CD14-positive monocyte (primary cell): ENCODE measurements at regions not wholly inside any gene's neighbourhood (a gene's known extent, or its start where the extent isn't known, plus 50 kb on each side); places are given as distances from the start of the nearest gene placed in this dataset.

Source experiments
- DNase-seq, 3 donors: peaks; one replicate each; pipeline ENCODE4 v3.0.0-alpha.2; 2011 to 2022
- H2AFZ ChIP-seq: 2 replicates; pipeline ENCODE4 v1.6.0; 2012; ENCODE audit warnings: mild to moderate bottlenecking, low read depth, low read length, inconsistent platforms; ENCODE audit not compliant: insufficient read depth, poor library complexity, severe bottlenecking
- H3K27ac ChIP-seq, 2 donors: 1 replicate in 1 of 2; 2 replicates in 1 of 2; pipeline ENCODE4 v1.5.1; 2012 to 2013; ENCODE audit warnings: low read length in 2 of 2, control low read depth in 1 of 2, inconsistent platforms in 1 of 2, low read depth in 1 of 2, mild to moderate bottlenecking in 1 of 2
- H3K27me3 ChIP-seq, 2 donors: one replicate each; pipeline versions ENCODE4 v1.6.0 to v1.6.1; 2011 to 2013; ENCODE audit warnings: low read length in 2 of 2; ENCODE audit not compliant: control insufficient read depth in 2 of 2, insufficient read depth in 2 of 2
- H3K36me3 ChIP-seq, 2 donors: replicated peaks in 1 of 2; 1 replicate in 1 of 2; 2 replicates in 1 of 2; pipeline versions ENCODE4 v1.5.1 to v1.6.1; 2012 to 2013; ENCODE audit warnings: low read length in 2 of 2, control low read depth in 1 of 2, inconsistent platforms in 1 of 2, mild to moderate bottlenecking in 1 of 2; ENCODE audit not compliant: insufficient read depth in 2 of 2, control insufficient read depth in 1 of 2
- H3K4me1 ChIP-seq, 2 donors: 1 replicate in 1 of 2; 2 replicates in 1 of 2; pipeline versions ENCODE4 v1.5.1 to v1.6.1; 2012 to 2013; ENCODE audit warnings: low read length in 2 of 2, control low read depth in 1 of 2, inconsistent platforms in 1 of 2, mild to moderate bottlenecking in 1 of 2, moderate library complexity in 1 of 2; ENCODE audit not compliant: insufficient read depth in 2 of 2, control insufficient read depth in 1 of 2
- H3K4me2 ChIP-seq: replicated peaks from 2 replicates; pipeline ENCODE3; 2012; ENCODE audit warnings: low read length, moderate library complexity, mild to moderate bottlenecking; ENCODE audit not compliant: poor library complexity, severe bottlenecking; ENCODE audit errors: extremely low read depth
- H3K4me3 ChIP-seq, 3 experiments: fragments of 200-600 bp in 1 of 3; sonication (generic) in 1 of 3; replicated peaks in 1 of 3; 1 replicate in 2 of 3; 2 replicates in 1 of 3; pipeline ENCODE4 v1.5.1; 2011 to 2013; ENCODE audit warnings: low read length in 3 of 3, mild to moderate bottlenecking in 3 of 3, control low read depth in 2 of 3, low read depth in 2 of 3, inconsistent platforms in 1 of 3, moderate library complexity in 1 of 3
- H3K79me2 ChIP-seq: 2 replicates; pipeline ENCODE4 v1.6.0; 2012; ENCODE audit warnings: mild to moderate bottlenecking, control low read depth, inconsistent platforms, low read length, moderate library complexity; ENCODE audit not compliant: insufficient read depth
- H3K9ac ChIP-seq: 2 replicates; pipeline ENCODE4 v1.6.0; 2017; ENCODE audit warnings: low read length, mild to moderate bottlenecking; ENCODE audit not compliant: insufficient read depth, poor library complexity, severe bottlenecking
- H3K9me3 ChIP-seq, 2 donors: replicated peaks in 1 of 2; 1 replicate in 1 of 2; 2 replicates in 1 of 2; pipeline versions ENCODE4 v1.5.1 to v1.6.1; 2012 to 2013; ENCODE audit warnings: low read length in 2 of 2, control low read depth in 1 of 2; ENCODE audit not compliant: control insufficient read depth in 1 of 2, insufficient read depth in 1 of 2
- H4K20me1 ChIP-seq: 2 replicates; pipeline ENCODE4 v1.6.0; 2012; ENCODE audit warnings: mild to moderate bottlenecking, low read length, control low read depth, moderate library complexity; ENCODE audit not compliant: insufficient read depth
- H3K27ac Mint-ChIP-seq, 7 donors: one replicate each; pipeline ENCODE4 v1.8.0; 2020; ENCODE audit warnings: mild to moderate bottlenecking in 7 of 7, mixed read lengths in 7 of 7, moderate library complexity in 6 of 7, inconsistent platforms in 2 of 7
- H3K27me3 Mint-ChIP-seq, 3 donors: one replicate each; pipeline ENCODE4 v1.8.0; 2021 to 2022; ENCODE audit warnings: low read depth in 3 of 3, mild to moderate bottlenecking in 3 of 3, mixed read lengths in 3 of 3, moderate library complexity in 3 of 3, inconsistent platforms in 1 of 3
- H3K36me3 Mint-ChIP-seq, 2 donors: one replicate each; pipeline ENCODE4 v1.8.0; 2020; ENCODE audit warnings: mixed read lengths in 2 of 2, inconsistent platforms in 1 of 2, mild to moderate bottlenecking in 1 of 2
- H3K4me1 Mint-ChIP-seq: one replicate; pipeline ENCODE4 v1.8.0; 2020; ENCODE audit warnings: mild to moderate bottlenecking, mixed read lengths
- H3K4me3 Mint-ChIP-seq, 2 donors: one replicate each; pipeline ENCODE4 v1.8.0; 2020; ENCODE audit warnings: mild to moderate bottlenecking in 2 of 2, mixed read lengths in 2 of 2, moderate library complexity in 1 of 2
- H3K9me3 Mint-ChIP-seq, 7 donors: one replicate each; pipeline ENCODE4 v1.8.0; 2020 to 2022; ENCODE audit warnings: mixed read lengths in 7 of 7, mild to moderate bottlenecking in 6 of 7, moderate library complexity in 6 of 7, inconsistent platforms in 2 of 7
- CTCF ChIP-seq: fragments of 200-600 bp; IDR thresholded peaks from one replicate; pipeline ENCODE4 v1.8.0; 2022; ENCODE audit warnings: antibody characterized with exemption, mild to moderate bottlenecking
- WGBS: methylation state at CpG from one replicate; pipeline ENCODE4 v1.1.5; 2013; ENCODE audit warnings: missing lambda C conversion rate; ENCODE audit not compliant: insufficient coverage; 5-methylcytosine and 5-hydroxymethylcytosine counted together
- intact Hi-C, 2 donors: fragments of 100-400 bp; cut with micrococcal nuclease; formaldehyde crosslinking; loops; one replicate each; pipeline versions ENCODE4 v1.15.0 to v1.15.1; 2023

- DNase-seq: no peak
- intact Hi-C loops: no loop called here
- no peaks in the 10 kb centered on the region for H3K79me2 ChIP-seq
- no peaks in the 10 kb centered on the region for H3K9me3 ChIP-seq
- H3K27me3 Mint-ChIP-seq: peaks cover 1 to 2% (median 1%) of the 10 kb centered on the region in 3 donors
- no peaks in the 10 kb centered on the region for H3K4me1 ChIP-seq
- H3K4me1 Mint-ChIP-seq: no peaks in the 10 kb centered on the region
- no peak for TF ChIP-seq CTCF
- H3K27ac ChIP-seq: no peak overlapping the region
- no peaks in the 10 kb centered on the region for H3K36me3 ChIP-seq
- H3K4me2 ChIP-seq: no peak overlapping the region
- H4K20me1 ChIP-seq: no peaks in the 10 kb centered on the region
- H3K27me3 ChIP-seq: peaks cover 0 to 3% of the 10 kb centered on the region in 2 donors
- no peak overlapping the region for H3K4me3 Mint-ChIP-seq
- no peaks in the 10 kb centered on the region for H3K36me3 Mint-ChIP-seq
- H3K9me3 Mint-ChIP-seq: peaks cover 0 to 1% (median 0%) of the 10 kb centered on the region in 7 donors
- no peak overlapping the region for H3K9ac ChIP-seq
- H3K27ac Mint-ChIP-seq: no peak overlapping the region
- H3K4me3 ChIP-seq: no peak overlapping the region
- H2AFZ ChIP-seq: no peak overlapping the region
- no CpG with 5 or more reads among the region's 3 CpGs for WGBS
These were observed 64.0 kb downstream of the BMP2 start for GRCh38 chr20:6831461-6831860.

- no peak overlapping the region for H3K4me2 ChIP-seq
- no peaks in the 10 kb centered on the region for H3K9me3 ChIP-seq
- Mint-ChIP-seq H3K36me3 (no peaks in the 10 kb centered on the region), H3K4me3 (no peak overlapping the region), H3K27ac (no peak overlapping the region), H3K27me3 (peaks cover 0 to 5% (median 1%) of the 10 kb centered on the region in 3 donors), H3K4me1 (no peaks in the 10 kb centered on the region), H3K9me3 (peaks cover 0 to 1% (median 0%) of the 10 kb centered on the region in 7 donors)
- intact Hi-C loops: no loop called here
- H3K9ac ChIP-seq: no peak overlapping the region
- DNase-seq: no peak
- H3K4me1 ChIP-seq: no peaks in the 10 kb centered on the region
- H3K79me2 ChIP-seq: no peaks in the 10 kb centered on the region
- H3K27me3 ChIP-seq: peaks cover 0 to 3% of the 10 kb centered on the region in 2 donors
- no peak overlapping the region for H2AFZ ChIP-seq
- H3K36me3 ChIP-seq: no peaks in the 10 kb centered on the region
- WGBS: 100% methylated on average over 4 of the region's 10 CpGs
- H4K20me1 ChIP-seq: no peaks in the 10 kb centered on the region
- H3K27ac ChIP-seq: no peak overlapping the region
- H3K4me3 ChIP-seq: no peak overlapping the region
- TF ChIP-seq CTCF: no peak
These were observed 65.3 kb downstream of the BMP2 start for GRCh38 chr20:6832811-6833210.
